GM19238 (cell line): ENCODE measurements at regions not wholly inside any gene's neighbourhood (a gene's known extent, or its start where the extent isn't known, plus 50 kb on each side); places are given as distances from the start of the nearest gene placed in this dataset.

Source experiments
- DNase-seq: peaks from one replicate; pipeline ENCODE4 v3.0.0; 2011; ENCODE audit warnings: low spot score; ENCODE audit not compliant: insufficient read length

- DNase-seq = no peak
Measured at GRCh38 chr6:113077794-113078193, 730.7 kb downstream of the RFPL4B start.

GRCh38 chr6:113078791-113079190, 731.7 kb downstream of the RFPL4B start:
- DNase-seq = no peak

- no peak for DNase-seq
Measured at GRCh38 chr6:113082745-113083144, 735.6 kb downstream of the RFPL4B start.

GRCh38 chr6:113083947-113084346, 736.8 kb downstream of the RFPL4B start:
- DNase-seq = no peak

GRCh38 chr6:113089056-113089455, 741.9 kb downstream of the RFPL4B start:
- no peak for DNase-seq

GRCh38 chr6:113092795-113093194, 745.7 kb downstream of the RFPL4B start:
- DNase-seq = no peak

GRCh38 chr6:113094779-113095178, 747.6 kb downstream of the RFPL4B start:
- no peak for DNase-seq

- DNase-seq = no peak
Measured at GRCh38 chr6:113095841-113096240, 748.7 kb downstream of the RFPL4B start.

GRCh38 chr6:113102761-113103160, 754.4 kb upstream of the MARCKS start:
- DNase-seq = no peak

GRCh38 chr6:113103634-113104361, 753.3 kb upstream of the MARCKS start:
- DNase-seq = no peak

- DNase-seq = no peak
Measured at GRCh38 chr6:113104541-113104940, 752.6 kb upstream of the MARCKS start.

- no peak for DNase-seq
Measured at GRCh38 chr6:113104951-113105350, 752.2 kb upstream of the MARCKS start.

GRCh38 chr6:113110211-113110610, 746.9 kb upstream of the MARCKS start:
- no peak for DNase-seq

GRCh38 chr6:113111550-113111949, 745.6 kb upstream of the MARCKS start:
- no peak for DNase-seq

- no peak for DNase-seq
Measured at GRCh38 chr6:113112086-113112485, 745.1 kb upstream of the MARCKS start.

- DNase-seq = no peak
Measured at GRCh38 chr6:113115196-113115595, 741.9 kb upstream of the MARCKS start.

- DNase-seq = no peak
Measured at GRCh38 chr6:113120224-113120581, 736.9 kb upstream of the MARCKS start.

- no peak for DNase-seq
Measured at GRCh38 chr6:113120582-113121285, 736.4 kb upstream of the MARCKS start.

GRCh38 chr6:113121571-113121970, 735.6 kb upstream of the MARCKS start:
- no peak for DNase-seq

- no peak for DNase-seq
Measured at GRCh38 chr6:113122060-113122459, 735.1 kb upstream of the MARCKS start.

GRCh38 chr6:113125626-113126025, 731.5 kb upstream of the MARCKS start:
- no peak for DNase-seq

GRCh38 chr6:113127786-113128419, 729.2 kb upstream of the MARCKS start:
- no peak for DNase-seq

- DNase-seq = no peak
Measured at GRCh38 chr6:113128661-113129060, 728.5 kb upstream of the MARCKS start.
